Tibial artery (tissue), 4 donors: ENCODE measurements at regions not wholly inside any gene's neighbourhood (a gene's known extent, or its start where the extent isn't known, plus 50 kb on each side); places are given as distances from the start of the nearest gene placed in this dataset.

Experiments used
- DNase-seq, 2 donors: peaks; one replicate each; pipeline ENCODE4 v3.0.0-alpha.2; 2019
- H3K27ac ChIP-seq, 2 donors: fragments of 200-600 bp; sonication (generic) in 1 of 2; 1 replicate in 1 of 2; 2 replicates in 1 of 2; pipeline ENCODE4 v1.5.1; 2018 to 2019; ENCODE audit warnings: mild to moderate bottlenecking in 1 of 2
- H3K27me3 ChIP-seq, 2 donors: fragments of 200-600 bp; sonication (generic) in 1 of 2; one replicate each; pipeline versions ENCODE4 v1.5.1 to v1.6.0; 2016 to 2019
- H3K36me3 ChIP-seq, 3 donors: fragments of 200-600 bp; sonication (generic) in 2 of 3; one replicate each; pipeline ENCODE4 v1.5.1; 2016 to 2019; ENCODE audit warnings: mild to moderate bottlenecking in 2 of 3
- H3K4me1 ChIP-seq, 4 donors: fragments of 200-600 bp; sonication (generic) in 2 of 4; 1 replicate in 3 of 4; 2 replicates in 1 of 4; pipeline ENCODE4 v1.5.1; 2016 to 2019
- H3K4me3 ChIP-seq, 2 donors: fragments of 200-600 bp; sonication (generic) in 1 of 2; 1 replicate in 1 of 2; 2 replicates in 1 of 2; pipeline ENCODE4 v1.5.1; 2018 to 2019; ENCODE audit warnings: mild to moderate bottlenecking in 2 of 2
- H3K9me3 ChIP-seq, 3 donors: fragments of 200-600 bp; sonication (generic) in 1 of 3; one replicate each; pipeline ENCODE4 v1.5.1; 2016 to 2019
- intact Hi-C: fragments of 100-400 bp; cut with DNase I; formaldehyde crosslinking; loops from one replicate; pipeline ENCODE4 v1.15.0; 2023; ENCODE audit warnings: low total_unique reads
- TF ChIP-seq, protein P1 (sequence below), 2 experiments: fragments of 200-600 bp in 1 of 2; fragments of 450-650 bp in 1 of 2; IDR thresholded peaks; one replicate each; pipeline ENCODE4 v1.5.1; 2017 to 2019; ENCODE audit warnings: antibody characterized with exemption in 2 of 2, mild to moderate bottlenecking in 1 of 2, moderate library complexity in 1 of 2

DNA sequence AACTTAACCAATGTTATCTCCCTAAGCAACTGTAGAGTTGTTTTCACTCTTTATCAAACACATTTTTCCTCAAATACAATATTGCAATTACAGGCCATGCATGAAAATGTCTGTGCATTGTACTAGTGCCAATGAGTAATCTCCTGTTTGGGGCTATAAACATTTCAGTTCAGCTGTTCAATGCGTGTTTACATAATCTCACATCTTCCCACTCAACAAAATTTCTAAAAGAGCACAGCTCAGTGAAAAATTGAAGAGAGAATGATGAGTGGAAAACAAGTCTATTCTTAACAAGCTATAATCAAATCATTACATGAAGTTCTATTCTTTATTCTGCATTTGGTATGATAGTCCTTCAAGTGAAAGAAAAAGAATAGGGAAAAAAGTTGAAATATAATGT lies 780.5 kb upstream of the CDH9 start:
- DNase-seq = no peak
- Histone ChIP-seq H3K27ac (no peak overlapping the region), H3K4me3 (no peak overlapping the region), H3K4me1 (no peaks in the 10 kb centered on the region), H3K36me3 (no peaks in the 10 kb centered on the region), H3K9me3 (no peaks in the 10 kb centered on the region), H3K27me3 (no peaks in the 10 kb centered on the region)
- TF ChIP-seq, protein P1, sequence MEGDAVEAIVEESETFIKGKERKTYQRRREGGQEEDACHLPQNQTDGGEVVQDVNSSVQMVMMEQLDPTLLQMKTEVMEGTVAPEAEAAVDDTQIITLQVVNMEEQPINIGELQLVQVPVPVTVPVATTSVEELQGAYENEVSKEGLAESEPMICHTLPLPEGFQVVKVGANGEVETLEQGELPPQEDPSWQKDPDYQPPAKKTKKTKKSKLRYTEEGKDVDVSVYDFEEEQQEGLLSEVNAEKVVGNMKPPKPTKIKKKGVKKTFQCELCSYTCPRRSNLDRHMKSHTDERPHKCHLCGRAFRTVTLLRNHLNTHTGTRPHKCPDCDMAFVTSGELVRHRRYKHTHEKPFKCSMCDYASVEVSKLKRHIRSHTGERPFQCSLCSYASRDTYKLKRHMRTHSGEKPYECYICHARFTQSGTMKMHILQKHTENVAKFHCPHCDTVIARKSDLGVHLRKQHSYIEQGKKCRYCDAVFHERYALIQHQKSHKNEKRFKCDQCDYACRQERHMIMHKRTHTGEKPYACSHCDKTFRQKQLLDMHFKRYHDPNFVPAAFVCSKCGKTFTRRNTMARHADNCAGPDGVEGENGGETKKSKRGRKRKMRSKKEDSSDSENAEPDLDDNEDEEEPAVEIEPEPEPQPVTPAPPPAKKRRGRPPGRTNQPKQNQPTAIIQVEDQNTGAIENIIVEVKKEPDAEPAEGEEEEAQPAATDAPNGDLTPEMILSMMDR (IDR thresholded peaks at IDR 0.05) = no peak
- intact Hi-C loops = no loop called here

DNA sequence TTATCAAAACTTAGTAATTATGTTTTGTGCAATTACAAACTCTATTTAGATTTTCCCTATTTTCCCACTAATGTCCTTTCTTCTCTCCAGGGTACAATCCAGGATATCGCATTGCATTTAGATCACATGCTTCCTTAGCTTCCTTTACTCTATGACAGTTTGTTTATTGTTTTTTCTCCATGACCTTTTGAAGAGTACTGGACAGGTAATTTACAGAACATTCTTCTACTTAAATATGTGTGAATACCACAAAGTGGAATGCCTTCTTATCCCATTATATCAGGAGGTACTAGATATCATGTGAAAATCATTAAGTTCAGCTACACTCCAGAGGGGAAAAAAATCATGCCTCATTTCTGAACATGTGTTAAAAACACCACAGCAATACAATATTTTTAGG lies 776.6 kb upstream of the CDH9 start:
- H3K27ac ChIP-seq = no peak overlapping the region
- no peak overlapping the region for H3K4me3 ChIP-seq
- TF ChIP-seq, protein P1 (IDR thresholded peaks at IDR 0.05) = no peak
- H3K36me3 ChIP-seq = no peaks in the 10 kb centered on the region
- no peaks in the 10 kb centered on the region for H3K4me1 ChIP-seq
- intact Hi-C loops = no loop called here
- DNase-seq = no peak
- no peaks in the 10 kb centered on the region for H3K9me3 ChIP-seq
- H3K27me3 ChIP-seq = no peaks in the 10 kb centered on the region

DNA sequence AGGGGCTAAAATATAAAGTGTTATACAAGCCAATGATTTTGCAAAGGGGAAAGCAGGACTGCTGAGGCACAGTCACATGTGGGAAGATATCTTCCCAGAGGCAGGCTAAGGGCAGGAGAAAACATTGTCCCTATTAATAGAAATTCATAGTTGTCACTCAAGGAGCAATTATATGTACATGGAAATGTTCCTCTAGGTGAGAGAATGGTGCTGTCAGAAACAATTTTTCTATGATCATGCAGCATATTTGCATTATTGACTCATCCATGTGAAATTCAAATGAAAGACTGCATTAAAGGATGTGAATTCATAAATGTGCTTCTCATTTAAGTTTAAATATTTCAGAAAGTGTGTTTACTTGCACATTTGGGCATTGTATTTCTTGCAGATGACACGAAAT lies 775.9 kb upstream of the CDH9 start:
- intact Hi-C loops = no loop called here
- no peaks in the 10 kb centered on the region for H3K4me1 ChIP-seq
- no peak for DNase-seq
- H3K27me3 ChIP-seq = no peaks in the 10 kb centered on the region
- H3K4me3 ChIP-seq = no peak overlapping the region
- no peaks in the 10 kb centered on the region for H3K36me3 ChIP-seq
- H3K27ac ChIP-seq = no peak overlapping the region
- TF ChIP-seq, protein P1 (IDR thresholded peaks at IDR 0.05) = no peak
- H3K9me3 ChIP-seq = no peaks in the 10 kb centered on the region

DNA sequence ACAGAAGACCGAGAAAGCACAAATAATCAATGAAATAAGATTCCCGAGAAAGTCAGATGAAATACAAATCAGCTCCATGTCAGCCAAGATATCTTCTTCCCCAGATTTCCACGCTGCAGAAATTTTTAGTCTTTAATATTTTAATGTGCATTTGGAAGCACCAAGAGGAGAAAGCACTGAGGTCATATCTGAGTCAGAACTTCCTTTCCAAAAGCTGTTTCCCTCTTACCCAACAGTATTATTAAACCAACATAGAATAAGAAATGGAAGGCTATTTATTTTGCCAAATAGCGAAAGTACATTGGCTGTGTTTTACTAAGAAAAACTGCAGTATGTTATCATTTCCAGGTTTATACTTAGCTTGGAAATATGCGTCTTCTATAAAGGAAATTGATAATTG lies 772.1 kb upstream of the CDH9 start:
- no peak overlapping the region for H3K4me3 ChIP-seq
- no peak overlapping the region for H3K27ac ChIP-seq
- no peaks in the 10 kb centered on the region for H3K4me1 ChIP-seq
- TF ChIP-seq, protein P1 (IDR thresholded peaks at IDR 0.05) = no peak
- no peaks in the 10 kb centered on the region for H3K9me3 ChIP-seq
- no peaks in the 10 kb centered on the region for H3K36me3 ChIP-seq
- no peak for DNase-seq
- intact Hi-C loops = no loop called here
- no peaks in the 10 kb centered on the region for H3K27me3 ChIP-seq

DNA sequence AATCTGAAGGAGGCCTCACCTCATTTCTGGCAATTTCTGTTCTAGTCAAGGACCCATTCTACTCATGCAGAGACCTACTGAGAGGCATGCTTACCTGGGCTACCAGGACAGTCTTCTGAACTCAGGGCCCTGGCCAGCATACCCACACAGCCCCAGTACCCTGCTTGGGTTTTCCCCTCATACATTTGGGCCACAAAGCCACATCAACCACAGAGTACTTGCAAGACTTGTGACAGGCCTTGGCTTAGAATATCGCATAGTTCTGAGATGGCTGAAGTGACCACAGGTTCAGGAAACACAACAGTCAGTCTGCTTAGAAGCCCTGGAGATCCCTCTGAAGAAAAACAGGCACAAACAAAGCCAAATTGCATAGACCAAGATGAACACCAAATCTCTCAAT lies 758.8 kb upstream of the CDH9 start:
- DNase-seq = no peak
- Histone ChIP-seq H3K4me3 (no peak overlapping the region), H3K27ac (no peak overlapping the region), H3K9me3 (peaks cover 0 to 7% (median 7%) of the 10 kb centered on the region in 3 donors), H3K36me3 (no peaks in the 10 kb centered on the region), H3K4me1 (no peaks in the 10 kb centered on the region), H3K27me3 (no peaks in the 10 kb centered on the region)
- intact Hi-C loops = no loop called here
- TF ChIP-seq, protein P1 (IDR thresholded peaks at IDR 0.05) = no peak

DNA sequence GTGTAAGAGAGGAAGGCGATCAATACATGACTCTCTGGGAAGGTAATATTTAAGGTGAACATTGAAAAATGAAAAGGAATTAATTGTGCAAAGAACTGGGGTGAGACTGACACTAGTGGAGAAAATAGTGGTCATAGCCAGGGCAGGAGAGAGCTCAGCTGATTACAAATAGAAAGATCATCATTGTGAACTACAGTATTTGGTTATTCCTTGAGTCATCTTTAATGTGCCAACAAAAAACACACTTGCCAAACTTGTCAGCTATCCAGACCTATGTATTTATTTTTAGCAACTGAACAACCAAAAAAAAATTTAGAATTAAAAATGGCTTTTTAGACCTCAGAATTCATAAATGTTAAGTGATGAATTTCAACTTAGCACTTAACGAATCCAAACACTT lies 749.8 kb upstream of the CDH9 start:
- intact Hi-C loops = no loop called here
- no peak for DNase-seq
- Histone ChIP-seq H3K9me3 (no peaks in the 10 kb centered on the region), H3K27ac (no peak overlapping the region), H3K36me3 (no peaks in the 10 kb centered on the region), H3K27me3 (no peaks in the 10 kb centered on the region), H3K4me1 (no peaks in the 10 kb centered on the region), H3K4me3 (no peak overlapping the region)
- TF ChIP-seq, protein P1 (IDR thresholded peaks at IDR 0.05) = no peak
